DND-41 (cell line): ENCODE measurements at regions not wholly inside any gene's neighbourhood (a gene's known extent, or its start where the extent isn't known, plus 50 kb on each side); places are given as distances from the start of the nearest gene placed in this dataset.

Experiments used
- ATAC-seq: fragments of 200-7000 bp; cut with Tn5 transposase; 3 replicates; pipeline ENCODE4 v1.9.1; 2021; ENCODE audit warnings: low read depth; ENCODE audit not compliant: insufficient read depth
- DNase-seq: peaks from one replicate; pipeline ENCODE4 v3.0.0-alpha.2; 2020
- H2AFZ ChIP-seq: 2 replicates; pipeline ENCODE4 v1.6.0; 2012; ENCODE audit warnings: low read depth, low read length
- H3K27ac ChIP-seq: 2 replicates; pipeline ENCODE4 v1.5.1; 2012; ENCODE audit warnings: low read length, inconsistent platforms
- H3K27me3 ChIP-seq: fragments of 200-600 bp; sonication (generic); 2 replicates; pipeline ENCODE4 v1.6.0; 2012; ENCODE audit warnings: low read length, mild to moderate bottlenecking, inconsistent platforms; ENCODE audit not compliant: insufficient read depth, poor library complexity
- H3K36me3 ChIP-seq: 2 replicates; pipeline ENCODE4 v1.5.1; 2012; ENCODE audit warnings: low read length, inconsistent platforms; ENCODE audit not compliant: insufficient read depth
- H3K4me1 ChIP-seq: 2 replicates; pipeline ENCODE4 v1.5.1; 2012; ENCODE audit warnings: mild to moderate bottlenecking, low read length; ENCODE audit not compliant: insufficient read depth
- H3K4me2 ChIP-seq: 2 replicates; pipeline ENCODE4 v1.6.0; 2012; ENCODE audit warnings: mild to moderate bottlenecking, moderate library complexity, low read length, inconsistent platforms; ENCODE audit not compliant: insufficient read depth
- H3K4me3 ChIP-seq, 2 experiments: fragments of 200-600 bp in 1 of 2; shearing (Covaris generic) in 1 of 2; 2 replicates each; pipeline ENCODE4 v1.5.1; 2012 to 2016; ENCODE audit warnings: inconsistent platforms in 2 of 2, low read length in 2 of 2, mild to moderate bottlenecking in 2 of 2, low read depth in 1 of 2, moderate library complexity in 1 of 2
- H3K79me2 ChIP-seq: 2 replicates; pipeline ENCODE4 v1.6.0; 2012; ENCODE audit warnings: low read length, inconsistent platforms; ENCODE audit not compliant: insufficient read depth
- H3K9ac ChIP-seq: 2 replicates; pipeline ENCODE4 v1.6.0; 2012; ENCODE audit warnings: low read depth, mild to moderate bottlenecking, inconsistent platforms, low read length, moderate library complexity
- H3K9me3 ChIP-seq: 2 replicates; pipeline ENCODE4 v1.5.1; 2012; ENCODE audit warnings: low read length, moderate library complexity, mild to moderate bottlenecking, inconsistent platforms; ENCODE audit not compliant: insufficient read depth, severe bottlenecking
- H4K20me1 ChIP-seq: 2 replicates; pipeline ENCODE4 v1.6.0; 2012; ENCODE audit warnings: low read length; ENCODE audit not compliant: insufficient read depth
- EZH2 ChIP-seq: IDR thresholded peaks from 3 replicates; pipeline ENCODE4 v1.6.1; 2012; ENCODE audit warnings: borderline replicate concordance, low read depth, mild to moderate bottlenecking, moderate library complexity, low read length, inconsistent platforms; ENCODE audit not compliant: severe bottlenecking
- TF ChIP-seq, protein P1 (sequence below): IDR thresholded peaks from 2 replicates; pipeline ENCODE4 v1.5.1; 2012; ENCODE audit warnings: borderline replicate concordance, low read length, moderate library complexity, mild to moderate bottlenecking; ENCODE audit not compliant: poor library complexity, severe bottlenecking; ENCODE audit errors: extremely low read depth

DNA sequence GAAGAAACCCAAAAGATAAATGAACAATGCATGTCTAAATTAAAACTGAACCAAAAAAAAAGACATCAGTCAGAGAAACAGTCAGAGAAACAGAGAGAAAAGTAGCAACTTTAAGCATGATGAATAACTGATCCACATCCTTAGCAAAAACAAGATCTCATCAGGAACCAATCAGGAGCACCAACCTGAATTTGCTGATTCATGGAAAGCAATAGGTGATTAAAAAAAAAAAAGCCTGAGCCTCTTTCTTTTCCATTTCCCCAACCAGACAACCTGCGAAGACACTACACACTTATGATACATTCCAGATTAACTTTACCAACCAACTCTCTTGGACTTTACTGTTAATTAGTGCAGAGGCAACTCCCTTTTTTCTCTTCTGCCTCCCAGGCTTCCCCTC, 112.7 kb upstream of the TAS2R1 start:
- Histone ChIP-seq H3K4me2 (no peak overlapping the region), H4K20me1 (no peaks in the 10 kb centered on the region), H3K79me2 (no peaks in the 10 kb centered on the region), H3K4me1 (no peaks in the 10 kb centered on the region), H2AFZ (no peak overlapping the region), H3K9me3 (no peaks in the 10 kb centered on the region), H3K4me3 (no peak overlapping the region), H3K9ac (no peak overlapping the region), H3K27me3 (no peaks in the 10 kb centered on the region), H3K27ac (no peak overlapping the region), H3K36me3 (no peaks in the 10 kb centered on the region)
- DNase-seq, result no peak
- ATAC-seq, result no peak
- TF ChIP-seq, protein P1, sequence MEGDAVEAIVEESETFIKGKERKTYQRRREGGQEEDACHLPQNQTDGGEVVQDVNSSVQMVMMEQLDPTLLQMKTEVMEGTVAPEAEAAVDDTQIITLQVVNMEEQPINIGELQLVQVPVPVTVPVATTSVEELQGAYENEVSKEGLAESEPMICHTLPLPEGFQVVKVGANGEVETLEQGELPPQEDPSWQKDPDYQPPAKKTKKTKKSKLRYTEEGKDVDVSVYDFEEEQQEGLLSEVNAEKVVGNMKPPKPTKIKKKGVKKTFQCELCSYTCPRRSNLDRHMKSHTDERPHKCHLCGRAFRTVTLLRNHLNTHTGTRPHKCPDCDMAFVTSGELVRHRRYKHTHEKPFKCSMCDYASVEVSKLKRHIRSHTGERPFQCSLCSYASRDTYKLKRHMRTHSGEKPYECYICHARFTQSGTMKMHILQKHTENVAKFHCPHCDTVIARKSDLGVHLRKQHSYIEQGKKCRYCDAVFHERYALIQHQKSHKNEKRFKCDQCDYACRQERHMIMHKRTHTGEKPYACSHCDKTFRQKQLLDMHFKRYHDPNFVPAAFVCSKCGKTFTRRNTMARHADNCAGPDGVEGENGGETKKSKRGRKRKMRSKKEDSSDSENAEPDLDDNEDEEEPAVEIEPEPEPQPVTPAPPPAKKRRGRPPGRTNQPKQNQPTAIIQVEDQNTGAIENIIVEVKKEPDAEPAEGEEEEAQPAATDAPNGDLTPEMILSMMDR, result no peak
- TF ChIP-seq EZH2, result no peak

DNA sequence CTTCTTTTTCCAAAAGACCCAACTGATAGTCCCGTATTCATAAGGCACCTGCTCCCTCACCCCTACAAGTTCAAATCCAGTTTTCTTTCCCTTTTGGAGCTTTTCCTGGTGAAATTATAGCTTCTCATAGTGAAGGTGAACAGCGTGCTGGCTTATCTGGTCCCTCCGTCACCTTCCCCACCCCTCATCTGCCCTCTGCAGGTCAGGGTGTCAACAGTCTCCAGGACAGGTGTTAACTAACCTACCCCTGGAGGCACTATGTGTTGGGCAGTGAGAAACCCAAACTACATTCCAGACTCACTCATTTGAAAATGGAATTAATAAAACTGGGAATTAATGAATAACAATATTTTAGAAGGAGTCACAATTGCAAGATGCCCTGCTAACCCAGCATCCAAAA, 109.0 kb upstream of the TAS2R1 start:
- no peaks in the 10 kb centered on the region for H3K27me3 ChIP-seq

DNA sequence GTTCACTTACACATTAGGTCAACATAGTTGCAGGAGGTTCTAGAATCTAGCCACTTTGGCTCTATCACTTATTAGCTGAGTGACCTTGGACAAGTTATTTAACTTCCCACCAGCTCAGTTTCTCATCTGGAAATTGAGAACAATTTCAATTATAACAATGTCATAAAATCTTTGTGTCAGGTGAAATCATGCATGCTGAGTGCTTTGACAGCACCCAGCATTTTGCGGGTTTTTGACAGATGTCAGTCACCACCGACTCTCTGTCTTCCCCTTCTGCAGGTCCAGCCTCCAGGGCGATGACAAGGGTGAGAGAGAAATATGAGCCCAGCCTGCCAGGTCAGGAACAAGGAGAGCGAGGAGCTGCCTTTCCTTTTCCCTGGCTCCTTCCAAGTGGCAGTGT, 107.1 kb upstream of the TAS2R1 start:
- H3K9ac ChIP-seq, result no peak overlapping the region
- no peaks in the 10 kb centered on the region for H3K9me3 ChIP-seq
- no peaks in the 10 kb centered on the region for H4K20me1 ChIP-seq
- H3K4me3 ChIP-seq, result no peak overlapping the region
- TF ChIP-seq, protein P1, result no peak
- no peak for TF ChIP-seq EZH2
- H3K27me3 ChIP-seq, result no peaks in the 10 kb centered on the region
- no peak overlapping the region for H2AFZ ChIP-seq
- DNase-seq (no peak), ATAC-seq (no peak)
- H3K36me3 ChIP-seq, result no peaks in the 10 kb centered on the region
- H3K4me1 ChIP-seq, result no peaks in the 10 kb centered on the region
- H3K4me2 ChIP-seq, result no peak overlapping the region
- H3K79me2 ChIP-seq, result no peaks in the 10 kb centered on the region
- H3K27ac ChIP-seq, result no peak overlapping the region

More for the DNA sequence above, 109.0 kb upstream of the TAS2R1 start:
- no peak overlapping the region for H3K9ac ChIP-seq
- ATAC-seq (no peak), DNase-seq (no peak)
- no peaks in the 10 kb centered on the region for H3K4me1 ChIP-seq
- H2AFZ ChIP-seq, result no peak overlapping the region
- H3K36me3 ChIP-seq, result no peaks in the 10 kb centered on the region
- H3K4me3 ChIP-seq, result no peak overlapping the region
- H4K20me1 ChIP-seq, result no peaks in the 10 kb centered on the region
- no peak overlapping the region for H3K4me2 ChIP-seq
- no peaks in the 10 kb centered on the region for H3K9me3 ChIP-seq
- TF ChIP-seq, protein P1, result no peak
- no peaks in the 10 kb centered on the region for H3K79me2 ChIP-seq
- H3K27ac ChIP-seq, result no peak overlapping the region

DNA sequence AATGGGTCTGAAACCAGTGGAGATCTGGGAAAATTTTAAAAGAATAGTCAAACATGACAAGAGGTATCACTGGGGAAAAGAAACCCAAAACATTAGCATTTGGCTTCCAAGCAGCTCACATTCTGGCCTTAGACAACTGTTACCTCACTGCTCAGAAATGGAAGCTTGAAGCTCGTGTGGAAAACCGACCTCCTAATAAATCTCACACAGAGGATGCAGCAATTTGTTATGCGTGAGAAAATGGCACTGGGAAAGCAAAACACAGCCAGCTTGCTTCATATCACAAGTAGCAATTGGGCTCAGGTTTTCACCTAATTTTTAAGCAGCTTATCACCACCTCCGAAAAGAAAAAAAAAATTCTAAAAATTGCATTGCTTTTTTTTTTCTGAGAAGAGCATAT, 103.3 kb upstream of the TAS2R1 start:
- Histone ChIP-seq H3K79me2 (no peaks in the 10 kb centered on the region), H3K4me1 (no peaks in the 10 kb centered on the region), H3K9ac (no peak overlapping the region), H2AFZ (no peak overlapping the region), H3K36me3 (no peaks in the 10 kb centered on the region), H3K9me3 (no peaks in the 10 kb centered on the region), H3K4me3 (no peak overlapping the region), H3K4me2 (no peak overlapping the region), H3K27ac (no peak overlapping the region), H4K20me1 (no peaks in the 10 kb centered on the region), H3K27me3 (no peaks in the 10 kb centered on the region)
- DNase-seq (no peak), ATAC-seq (no peak)
- TF ChIP-seq, protein P1, result no peak
- no peak for TF ChIP-seq EZH2
